H1 (cell line): ENCODE measurements at regions not wholly inside any gene's neighbourhood (a gene's known extent, or its start where the extent isn't known, plus 50 kb on each side); places are given as distances from the start of the nearest gene placed in this dataset.

Source experiments
- CTCF ChIA-PET: fragments of 300-600 bp; sonication (Branson Sonifier 250); formaldehyde crosslinking; loops from one replicate; lab custom pipeline; 2021; ENCODE audit not compliant: partially characterized antibody; lab: Charles Lee
- POLR2A ChIA-PET: fragments of 300-600 bp; sonication (Branson Sonifier 250); formaldehyde crosslinking; loops from one replicate; lab custom pipeline; 2021; ENCODE audit warnings: inconsistent platforms; ENCODE audit not compliant: partially characterized antibody; lab: Charles Lee
- DNase-seq, 2 experiments: peaks; one replicate each; pipeline versions ENCODE4 v3.0.0 to v3.0.0-alpha.2; 2010 to 2022; ENCODE audit warnings: low spot score in 2 of 2, low read depth in 1 of 2, mixed read lengths in 1 of 2
- FAIRE-seq: peaks from 2 replicates; lab custom pipeline; 2011; peaks lifted over from hg19 to GRCh38; lab: Jason Lieb, UNC
- H2AFZ ChIP-seq: 2 replicates; pipeline ENCODE4 v1.8.1; 2012; ENCODE audit warnings: low read length, inconsistent platforms
- H2AK5ac ChIP-seq: 2 replicates; pipeline ENCODE4 v1.6.1; 2013; ENCODE audit warnings: low read depth, low read length
- H2BK120ac ChIP-seq: replicated peaks from 2 replicates; pipeline ENCODE3; 2013; ENCODE audit warnings: low read depth, low read length, inconsistent platforms
- H2BK12ac ChIP-seq: 2 replicates; pipeline ENCODE4 v1.6.1; 2013; ENCODE audit warnings: low read depth, low read length
- H2BK15ac ChIP-seq: 2 replicates; pipeline ENCODE4 v1.6.1; 2013; ENCODE audit warnings: low read length
- H2BK20ac ChIP-seq: 2 replicates; pipeline ENCODE4 v1.6.1; 2013; ENCODE audit warnings: low read length
- H2BK5ac ChIP-seq: 2 replicates; pipeline ENCODE4 v1.6.1; 2013; ENCODE audit warnings: low read depth, low read length
- H3K14ac ChIP-seq: 2 replicates; pipeline ENCODE4 v1.6.1; 2013; ENCODE audit warnings: inconsistent platforms; ENCODE audit not compliant: insufficient read length
- H3K18ac ChIP-seq: 2 replicates; pipeline ENCODE4 v1.6.1; 2013; ENCODE audit warnings: low read length; ENCODE audit errors: extremely low read depth
- H3K23ac ChIP-seq: 2 replicates; pipeline ENCODE4 v1.6.1; 2013; ENCODE audit warnings: inconsistent platforms; ENCODE audit not compliant: insufficient read length
- H3K23me2 ChIP-seq: 2 replicates; pipeline ENCODE4 v1.6.1; 2013; ENCODE audit warnings: low read depth, low read length
- H3K27ac ChIP-seq: 2 replicates; pipeline ENCODE4 v1.6.1; 2011; ENCODE audit warnings: low read depth, low read length, inconsistent platforms
- H3K27me3 ChIP-seq, 4 experiments: replicated peaks in 1 of 4; 1 replicate in 1 of 4; 2 replicates in 3 of 4; pipeline versions ENCODE4 v1.6.1 to v1.8.1; 2011 to 2013; ENCODE audit warnings: low read length in 3 of 4, mild to moderate bottlenecking in 3 of 4, inconsistent platforms in 2 of 4, mixed read lengths in 2 of 4, moderate library complexity in 1 of 4; ENCODE audit not compliant: control insufficient read depth in 3 of 4, insufficient read depth in 3 of 4; ENCODE audit errors: extremely low read depth in 1 of 4
- H3K36me3 ChIP-seq, 4 experiments: 2 replicates each; pipeline versions ENCODE4 v1.6.1 to v1.8.1; 2011 to 2013; ENCODE audit warnings: mild to moderate bottlenecking in 4 of 4, low read length in 3 of 4, moderate library complexity in 2 of 4, control low read depth in 1 of 4, inconsistent platforms in 1 of 4; ENCODE audit not compliant: insufficient read depth in 4 of 4, control insufficient read depth in 2 of 4
- H3K4ac ChIP-seq: replicated peaks from 2 replicates; pipeline ENCODE3; 2013; ENCODE audit warnings: low read length, low read depth, mixed read lengths, inconsistent platforms; ENCODE audit not compliant: insufficient read length
- H3K4me1 ChIP-seq, 4 experiments: replicated peaks in 1 of 4; 1 replicate in 1 of 4; 2 replicates in 3 of 4; pipeline versions ENCODE4 v1.6.1 to v1.8.1; 2011 to 2013; ENCODE audit warnings: low read length in 3 of 4, inconsistent platforms in 2 of 4, mixed read lengths in 1 of 4; ENCODE audit not compliant: insufficient read depth in 4 of 4, control insufficient read depth in 3 of 4
- H3K4me2 ChIP-seq, 2 experiments: 2 replicates each; pipeline versions ENCODE4 v1.6.1 to v1.8.1; 2011 to 2013; ENCODE audit warnings: low read depth in 2 of 2, low read length in 2 of 2, control low read depth in 1 of 2, inconsistent platforms in 1 of 2, mild to moderate bottlenecking in 1 of 2; ENCODE audit not compliant: insufficient read depth in 1 of 2
- H3K4me3 ChIP-seq, 4 experiments: fragments of 200-600, 300-600 bp in 1 of 4; sonication (generic), shearing (Covaris generic), sonication (Bioruptor Twin) in 1 of 4; 2 replicates each; pipeline versions ENCODE4 v1.5.1 to v1.8.1; 2011 to 2016; ENCODE audit warnings: low read length in 4 of 4, low read depth in 3 of 4, control low read depth in 2 of 4, inconsistent platforms in 2 of 4, mild to moderate bottlenecking in 2 of 4, mixed read lengths in 1 of 4, moderate library complexity in 1 of 4; ENCODE audit not compliant: insufficient read depth in 2 of 4; ENCODE audit errors: extremely low read depth in 1 of 4
- H3K56ac ChIP-seq: replicated peaks from 2 replicates; pipeline ENCODE3; 2013; ENCODE audit warnings: low read depth, mild to moderate bottlenecking, mixed read lengths, low read length, inconsistent platforms; ENCODE audit not compliant: insufficient read length
- H3K79me1 ChIP-seq: 2 replicates; pipeline ENCODE4 v1.6.1; 2013; ENCODE audit warnings: low read depth, low read length, control low read depth
- H3K79me2 ChIP-seq, 2 experiments: 2 replicates each; pipeline versions ENCODE4 v1.6.1 to v1.8.1; 2012 to 2013; ENCODE audit warnings: low read length in 2 of 2, mild to moderate bottlenecking in 2 of 2, inconsistent platforms in 1 of 2; ENCODE audit not compliant: insufficient read depth in 2 of 2, control insufficient read depth in 1 of 2
- H3K9ac ChIP-seq, 4 experiments: replicated peaks in 1 of 4; 1 replicate in 1 of 4; 2 replicates in 3 of 4; pipeline versions ENCODE4 v1.6.1 to v1.8.1; 2011 to 2013; ENCODE audit warnings: low read depth in 3 of 4, low read length in 3 of 4, control low read depth in 2 of 4, mild to moderate bottlenecking in 2 of 4, moderate library complexity in 2 of 4, inconsistent platforms in 1 of 4; ENCODE audit errors: extremely low read depth in 1 of 4
- H3K9me3 ChIP-seq, 2 experiments: 2 replicates each; pipeline versions ENCODE4 v1.6.1 to v1.8.1; 2012 to 2013; ENCODE audit warnings: mild to moderate bottlenecking in 2 of 2, moderate library complexity in 2 of 2, control low read depth in 1 of 2, inconsistent platforms in 1 of 2, low read depth in 1 of 2, low read length in 1 of 2, mixed read lengths in 1 of 2; ENCODE audit not compliant: insufficient read depth in 2 of 2
- H4K20me1 ChIP-seq, 2 experiments: replicated peaks in 1 of 2; 2 replicates each; pipeline versions ENCODE3 to v1.8.1; 2011 to 2013; ENCODE audit warnings: inconsistent platforms in 2 of 2, low read length in 2 of 2, mild to moderate bottlenecking in 1 of 2; ENCODE audit not compliant: insufficient read depth in 2 of 2, control insufficient read depth in 1 of 2
- H4K5ac ChIP-seq: 2 replicates; pipeline ENCODE4 v1.6.1; 2013; ENCODE audit warnings: low read length, low read depth, mixed read lengths, inconsistent platforms; ENCODE audit not compliant: insufficient read length
- H4K8ac ChIP-seq: 2 replicates; pipeline ENCODE4 v1.8.0; 2013; ENCODE audit warnings: mild to moderate bottlenecking, moderate library complexity, low read length, inconsistent platforms; ENCODE audit not compliant: insufficient read depth; ENCODE audit errors: extremely low read depth
- H4K91ac ChIP-seq: replicated peaks from 2 replicates; pipeline ENCODE3; 2013; ENCODE audit warnings: low read length, mixed read lengths, inconsistent platforms; ENCODE audit not compliant: insufficient read length
- ATF3 ChIP-seq: IDR thresholded peaks from 2 replicates; pipeline ENCODE4 v1.6.1; 2011; ENCODE audit warnings: low read depth, mild to moderate bottlenecking, low read length; ENCODE audit not compliant: insufficient read depth
- BRCA1 ChIP-seq: IDR thresholded peaks from 2 replicates; pipeline ENCODE4 v1.6.1; 2012; ENCODE audit warnings: low read depth, low read length, improper control_type of control experiment
- CBX8 ChIP-seq: fragments of 300-800, 300-1000 bp; sonication (generic); IDR thresholded peaks from 2 replicates; pipeline ENCODE4 v1.7.1; 2016; ENCODE audit warnings: low read depth, low read length, borderline replicate concordance
- CTCF ChIP-seq, 3 experiments: IDR thresholded peaks; 1 replicate in 2 of 3; 2 replicates in 1 of 3; pipeline versions ENCODE4 v1.5.1 to v1.6.1; 2011; ENCODE audit warnings: low read length in 3 of 3, mild to moderate bottlenecking in 3 of 3, inconsistent platforms in 2 of 3, low read depth in 1 of 3, moderate library complexity in 1 of 3; ENCODE audit not compliant: insufficient read depth in 1 of 3; ENCODE audit errors: control extremely low read depth in 1 of 3
- EGR1 ChIP-seq: IDR thresholded peaks from 2 replicates; pipeline ENCODE4 v1.6.1; 2011; ENCODE audit warnings: low read depth, low read length, borderline replicate concordance
- NRF1 ChIP-seq: IDR thresholded peaks from 2 replicates; pipeline ENCODE4 v1.6.1; 2011; ENCODE audit warnings: mild to moderate bottlenecking, low read depth, low read length, improper control_type of control experiment
- POLR2AphosphoS5 ChIP-seq: IDR thresholded peaks from 2 replicates; pipeline ENCODE4 v1.6.1; 2011; ENCODE audit warnings: low read depth, low read length
- SAP30 ChIP-seq: fragments of 300-600 bp; sonication (generic); IDR thresholded peaks from 2 replicates; pipeline ENCODE4 v1.7.1; 2012; ENCODE audit warnings: low read length, moderate library complexity, mild to moderate bottlenecking, inconsistent platforms; ENCODE audit not compliant: insufficient read depth, insufficient replicate concordance
- SIX5 ChIP-seq: IDR thresholded peaks from 2 replicates; pipeline ENCODE4 v1.6.1; 2011; ENCODE audit warnings: mild to moderate bottlenecking, low read depth, low read length
- TCF12 ChIP-seq: IDR thresholded peaks from 2 replicates; pipeline ENCODE4 v1.6.1; 2011; ENCODE audit warnings: low read depth, mild to moderate bottlenecking, low read length
- USF2 ChIP-seq: IDR thresholded peaks from 2 replicates; pipeline ENCODE4 v1.6.1; 2011; ENCODE audit warnings: low read length, improper control_type of control experiment
- WGBS, 2 experiments: shearing (Covaris generic) in 1 of 2; methylation state at CpG; one replicate each; pipeline versions ENCODE4 v1.1.6 to v1.1.7; 2013 to 2015; ENCODE audit warnings: low lambda C conversion rate in 2 of 2, mixed read lengths in 2 of 2, inconsistent platforms in 1 of 2, low coverage in 1 of 2, missing lambda C conversion rate in 1 of 2; ENCODE audit not compliant: insufficient replicate concordance in 2 of 2, insufficient coverage in 1 of 2, insufficient read length in 1 of 2; ENCODE audit errors: extremely low coverage in 1 of 2, missing lambda C conversion rate in 1 of 2; 5-methylcytosine and 5-hydroxymethylcytosine counted together

GRCh38 chr2:19818039-19818438 is 83.7 kb downstream of the TTC32 start:
- Histone ChIP-seq H2BK15ac (no peak overlapping the region), H3K79me1 (no peaks in the 10 kb centered on the region), H3K36me3 (no peaks in the 10 kb centered on the region), H2BK5ac (no peak overlapping the region), H4K20me1 (no peaks in the 10 kb centered on the region), H3K4me3 (no peak overlapping the region), H2AFZ (no peak overlapping the region), H2BK20ac (no peak overlapping the region), H3K79me2 (no peaks in the 10 kb centered on the region), H4K5ac (no peak overlapping the region), H3K23me2 (no peaks in the 10 kb centered on the region), H3K4ac (no peak overlapping the region), H4K91ac (no peak overlapping the region), H3K9ac (no peak overlapping the region), H3K23ac (no peak overlapping the region), H3K9me3 (no peaks in the 10 kb centered on the region), H3K27me3 (no peaks in the 10 kb centered on the region), H2BK120ac (no peak overlapping the region), H3K18ac (no peak overlapping the region), H2BK12ac (no peak overlapping the region), H4K8ac (no peak overlapping the region), H3K14ac (no peak overlapping the region), H3K4me1 (no peaks in the 10 kb centered on the region), H2AK5ac (no peak overlapping the region), H3K4me2 (no peak overlapping the region), H3K27ac (no peak overlapping the region), H3K56ac (no peak overlapping the region)
- no peak for FAIRE-seq
- CTCF ChIA-PET: interaction anchor here (0.6 to 1.3 kb wide), 2 partner anchors 31 to 33 kb away, joined by 3 read pairs; no protein-coding TSS in a partner anchor
- WGBS, 2 experiments: 91% methylated on average over 3 of the region's 3 CpGs; no CpG with 5 or more reads in 1 of the 2 experiments
- peak in 1 of 2 experiments; percentile 7 for DNase-seq
- POLR2A ChIA-PET: no interaction called here
- TF ChIP-seq SIX5 (no peak), SAP30 (no peak), NRF1 (no peak), CTCF (IDR thresholded peaks at IDR 0.05; ENCODE audit: control extremely low read depth in 1 of 3, insufficient read depth in 1 of 3, low read depth in 1 of 3, low read length in 3 of 3) (no peak), POLR2AphosphoS5 (no peak), ATF3 (no peak), USF2 (no peak), CBX8 (no peak), EGR1 (no peak), TCF12 (no peak), BRCA1 (no peak)
